Mesenchymal stem cell (in vitro differentiated cells and primary cell): ENCODE measurements at regions not wholly inside any gene's neighbourhood (a gene's known extent, or its start where the extent isn't known, plus 50 kb on each side); places are given as distances from the start of the nearest gene placed in this dataset.

Source experiments
- DNase-seq: peaks from one replicate; pipeline ENCODE4 v3.0.0-alpha.2; 2013
- H2AFZ ChIP-seq: one replicate; pipeline ENCODE4 v1.6.1; 2013; ENCODE audit warnings: low read depth, mild to moderate bottlenecking, control low read depth, inconsistent platforms, low read length, moderate library complexity
- H2AK5ac ChIP-seq: 2 replicates; pipeline ENCODE4 v1.6.1; 2013; ENCODE audit warnings: low read length, moderate library complexity, mild to moderate bottlenecking, inconsistent platforms; ENCODE audit not compliant: severe bottlenecking
- H2BK120ac ChIP-seq: one replicate; pipeline ENCODE4 v1.6.1; 2013; ENCODE audit warnings: low read depth, mild to moderate bottlenecking, inconsistent platforms, low read length, moderate library complexity
- H2BK12ac ChIP-seq, 2 experiments: one replicate each; pipeline ENCODE4 v1.6.1; 2013; ENCODE audit warnings: inconsistent platforms in 2 of 2, low read length in 2 of 2, mild to moderate bottlenecking in 2 of 2, moderate library complexity in 2 of 2, control low read depth in 1 of 2
- H2BK15ac ChIP-seq: one replicate; pipeline ENCODE4 v1.6.1; 2013; ENCODE audit warnings: mild to moderate bottlenecking, low read depth, inconsistent platforms; ENCODE audit not compliant: poor library complexity, severe bottlenecking
- H2BK5ac ChIP-seq: 2 replicates; pipeline ENCODE4 v1.6.1; 2013; ENCODE audit warnings: low read depth, mild to moderate bottlenecking, low read length, control low read depth, inconsistent platforms; ENCODE audit not compliant: poor library complexity, severe bottlenecking
- H3K14ac ChIP-seq, 2 experiments: one replicate each; pipeline ENCODE4 v1.6.1; 2013; ENCODE audit warnings: inconsistent platforms in 2 of 2, low read length in 2 of 2, control low read depth in 1 of 2, mild to moderate bottlenecking in 1 of 2, moderate library complexity in 1 of 2
- H3K18ac ChIP-seq, 2 experiments: one replicate each; pipeline ENCODE4 v1.6.1; 2013; ENCODE audit warnings: inconsistent platforms in 2 of 2, low read length in 2 of 2, control low read depth in 1 of 2, low read depth in 1 of 2, mild to moderate bottlenecking in 1 of 2
- H3K23ac ChIP-seq, 2 experiments: one replicate each; pipeline ENCODE4 v1.6.1; 2013; ENCODE audit warnings: inconsistent platforms in 2 of 2, low read length in 2 of 2, mild to moderate bottlenecking in 2 of 2, moderate library complexity in 2 of 2, control low read depth in 1 of 2
- H3K27ac ChIP-seq: 2 replicates; pipeline ENCODE4 v1.5.1; 2013; ENCODE audit warnings: mild to moderate bottlenecking, moderate library complexity, low read length, control low read depth, inconsistent platforms; ENCODE audit not compliant: poor library complexity, severe bottlenecking
- H3K27me3 ChIP-seq, 2 experiments: 2 replicates each; pipeline versions ENCODE4 v1.6.1 to v1.7.0; 2013; ENCODE audit warnings: low read length in 2 of 2, mild to moderate bottlenecking in 2 of 2, moderate library complexity in 2 of 2, control low read depth in 1 of 2, inconsistent platforms in 1 of 2; ENCODE audit not compliant: control insufficient read depth in 1 of 2, insufficient read depth in 1 of 2
- H3K36me3 ChIP-seq, 2 experiments: 2 replicates each; pipeline versions ENCODE4 v1.6.1 to v1.7.0; 2013; ENCODE audit warnings: low read length in 2 of 2, control low read depth in 1 of 2, inconsistent platforms in 1 of 2, low read depth in 1 of 2, mild to moderate bottlenecking in 1 of 2; ENCODE audit not compliant: insufficient read depth in 2 of 2, control insufficient read depth in 1 of 2
- H3K4ac ChIP-seq, 2 experiments: one replicate each; pipeline ENCODE4 v1.6.1; 2013; ENCODE audit warnings: inconsistent platforms in 2 of 2, low read length in 2 of 2, mild to moderate bottlenecking in 2 of 2, moderate library complexity in 2 of 2, control low read depth in 1 of 2, low read depth in 1 of 2
- H3K4me1 ChIP-seq: 2 replicates; pipeline ENCODE4 v1.6.1; 2013; ENCODE audit warnings: low read depth, low read length, control low read depth; ENCODE audit not compliant: control insufficient read depth, insufficient read depth
- H3K4me2 ChIP-seq: 2 replicates; pipeline ENCODE4 v1.6.1; 2013; ENCODE audit warnings: low read length, mild to moderate bottlenecking, inconsistent platforms; ENCODE audit not compliant: poor library complexity, severe bottlenecking
- H3K4me3 ChIP-seq, 2 experiments: 2 replicates each; pipeline versions ENCODE4 v1.5.1 to v1.7.0; 2013; ENCODE audit warnings: low read length in 2 of 2, mild to moderate bottlenecking in 2 of 2, control low read depth in 1 of 2, low read depth in 1 of 2; ENCODE audit not compliant: insufficient read depth in 1 of 2
- H3K79me1 ChIP-seq: replicated peaks from 2 replicates; pipeline ENCODE4 v1.6.1; 2013; ENCODE audit warnings: mild to moderate bottlenecking, control low read depth, low read length, inconsistent platforms; ENCODE audit not compliant: poor library complexity, severe bottlenecking
- H3K9ac ChIP-seq: 2 replicates; pipeline ENCODE4 v1.7.0; 2013; ENCODE audit warnings: mild to moderate bottlenecking, low read length, moderate library complexity
- H3K9me3 ChIP-seq: 2 replicates; pipeline ENCODE4 v1.7.0; 2013; ENCODE audit warnings: mild to moderate bottlenecking, low read length; ENCODE audit not compliant: control insufficient read depth
- H4K8ac ChIP-seq: one replicate; pipeline ENCODE4 v1.6.1; 2013; ENCODE audit warnings: inconsistent platforms, mild to moderate bottlenecking, low read length, moderate library complexity
- H4K91ac ChIP-seq: one replicate; pipeline ENCODE4 v1.6.1; 2013; ENCODE audit warnings: mild to moderate bottlenecking, low read length, inconsistent platforms
- WGBS: methylation state at CpG from one replicate; pipeline ENCODE4 v1.1.7; 2013; ENCODE audit warnings: mixed read lengths; 5-methylcytosine and 5-hydroxymethylcytosine counted together

DNA sequence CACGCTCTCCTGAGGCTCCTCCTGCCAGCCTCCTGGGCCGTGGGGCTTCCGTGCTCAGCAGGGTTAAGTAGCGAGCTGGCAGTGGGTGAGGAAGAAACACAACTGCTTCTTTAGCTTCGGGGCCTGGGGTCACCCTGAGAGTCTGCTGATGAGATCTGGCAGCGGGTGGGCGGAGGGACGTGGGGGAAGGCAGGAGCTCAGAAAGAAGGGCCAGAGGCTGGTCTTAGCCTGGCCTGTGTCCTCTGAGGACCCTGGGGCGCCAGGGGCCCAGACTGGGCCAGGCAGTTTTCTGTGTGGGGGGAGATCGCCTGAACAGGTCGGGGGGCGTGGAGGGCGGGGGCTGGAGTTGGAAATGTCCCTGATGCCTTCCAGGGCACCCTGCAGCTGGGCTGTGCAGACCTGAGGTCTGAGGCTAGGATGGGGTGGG lies 97.8 kb upstream of the GSE1 start:
- Histone ChIP-seq H3K36me3 (peaks cover 5 to 11% of the 10 kb centered on the region in 2 experiments), H2BK15ac (peak overlapping the region; percentile 15), H2BK120ac (peak overlapping the region; percentile 82), H3K23ac (no peak overlapping the region), H3K9ac (peak overlapping the region; percentile 67), H3K4ac (peak overlapping the region; percentile 20 to 70), H3K27ac (peak overlapping the region; percentile 85), H3K4me1 (peaks cover 46% of the 10 kb centered on the region), H4K91ac (peak overlapping the region; percentile 70), H3K79me1 (no peaks in the 10 kb centered on the region), H3K9me3 (no peaks in the 10 kb centered on the region), H3K18ac (peak overlapping the region; percentile 72 to 88), H3K4me3 (peak overlapping the region in 1 of 2 experiments; percentile 0), H3K14ac (peak overlapping the region in 1 of 2 experiments; percentile 85), H2BK12ac (peak overlapping the region; percentile 29 to 91), H4K8ac (peak overlapping the region; percentile 62), H3K27me3 (no peaks in the 10 kb centered on the region), H2BK5ac (peak overlapping the region; percentile 58), H3K4me2 (peak overlapping the region; percentile 49), H2AK5ac (peak overlapping the region; percentile 59), H2AFZ (no peak overlapping the region)
- WGBS: 60% methylated on average over 13 of the region's 13 CpGs
- no peak for DNase-seq

DNA sequence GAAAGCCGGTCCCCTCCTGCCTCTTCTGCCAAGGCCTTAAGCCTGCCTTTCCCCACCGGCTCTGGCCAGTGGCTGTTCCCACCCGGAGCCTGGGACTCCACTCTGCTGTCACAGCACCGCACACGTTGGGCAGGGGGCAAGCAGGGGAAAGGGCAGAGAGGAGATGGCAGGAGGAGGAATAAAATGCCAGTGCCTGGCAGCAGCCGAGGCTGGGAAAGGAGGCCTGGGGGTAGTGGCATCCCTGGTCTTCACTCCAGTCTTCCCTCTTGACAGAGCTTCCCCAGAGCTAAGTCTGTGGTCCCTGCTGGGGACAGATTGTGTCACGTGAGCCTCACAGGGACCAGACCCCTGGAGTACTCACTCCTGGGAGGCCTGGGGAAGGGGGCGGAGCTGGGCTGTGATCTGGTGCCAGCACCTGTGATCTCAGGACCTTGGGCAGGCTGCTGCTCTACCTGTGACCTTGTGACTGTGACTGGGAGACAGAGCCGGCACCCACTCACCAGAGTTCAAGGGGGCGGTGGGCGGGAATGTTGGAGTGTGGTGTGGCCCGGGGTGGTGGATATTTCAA lies 97.2 kb upstream of the GSE1 start:
- H2BK5ac ChIP-seq: peak overlapping the region; percentile 57
- H3K9ac ChIP-seq: peak overlapping the region; percentile 67
- no peaks in the 10 kb centered on the region for H3K79me1 ChIP-seq
- H3K9me3 ChIP-seq: no peaks in the 10 kb centered on the region
- H2BK15ac ChIP-seq: no peak overlapping the region
- H3K14ac ChIP-seq: peak overlapping the region in 1 of 2 experiments; percentile 85
- H4K91ac ChIP-seq: peak overlapping the region; percentile 70
- no peak overlapping the region for H3K4me2 ChIP-seq
- H3K27ac ChIP-seq: peak overlapping the region; percentile 85
- H3K36me3 ChIP-seq: peaks cover 5 to 11% of the 10 kb centered on the region in 2 experiments
- peak overlapping the region; percentile 82 for H2BK120ac ChIP-seq
- peaks cover 46% of the 10 kb centered on the region for H3K4me1 ChIP-seq
- no peak overlapping the region for H3K4me3 ChIP-seq
- H3K4ac ChIP-seq: peak overlapping the region; percentile 20 to 70
- H2AK5ac ChIP-seq: peak overlapping the region; percentile 59
- H2AFZ ChIP-seq: no peak overlapping the region
- 85% methylated on average over 8 of the region's 12 CpGs for WGBS
- peak overlapping the region; percentile 51 to 91 for H2BK12ac ChIP-seq
- no peak overlapping the region for H4K8ac ChIP-seq
- H3K23ac ChIP-seq: no peak overlapping the region
- H3K27me3 ChIP-seq: no peaks in the 10 kb centered on the region
- H3K18ac ChIP-seq: peak overlapping the region; percentile 72 to 88
- DNase-seq: peak; percentile 11

DNA sequence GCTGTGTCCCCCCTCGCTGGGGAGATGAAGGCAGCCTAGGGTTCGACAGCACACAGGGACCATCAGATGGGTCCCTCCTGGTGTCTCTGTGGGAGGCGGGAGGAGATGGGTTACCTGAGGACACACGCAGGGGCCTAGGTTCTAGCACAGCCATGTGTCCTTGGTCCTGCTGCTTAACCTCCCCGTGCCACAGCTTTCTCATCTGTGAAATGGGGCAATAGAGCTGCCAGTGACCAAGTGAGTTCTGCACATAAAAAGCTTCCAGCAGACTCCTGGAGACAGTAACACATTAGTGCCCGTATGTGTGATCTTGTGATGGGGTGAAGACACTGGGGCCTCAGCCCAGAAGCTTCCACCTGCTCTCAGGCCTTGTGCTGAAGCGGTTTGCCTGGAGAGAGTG lies 96.0 kb upstream of the GSE1 start:
- Histone ChIP-seq H3K79me1 (no peaks in the 10 kb centered on the region), H3K4me2 (no peak overlapping the region), H2AK5ac (no peak overlapping the region), H2BK15ac (no peak overlapping the region), H2AFZ (no peak overlapping the region), H3K14ac (no peak overlapping the region), H3K27ac (no peak overlapping the region), H3K27me3 (no peaks in the 10 kb centered on the region), H3K4me1 (peaks cover 47% of the 10 kb centered on the region), H3K18ac (no peak overlapping the region), H3K23ac (no peak overlapping the region), H2BK5ac (no peak overlapping the region), H2BK12ac (no peak overlapping the region), H3K9me3 (no peaks in the 10 kb centered on the region), H3K9ac (no peak overlapping the region), H3K4me3 (no peak overlapping the region), H4K8ac (no peak overlapping the region), H3K36me3 (peaks cover 5 to 11% of the 10 kb centered on the region in 2 experiments), H2BK120ac (no peak overlapping the region), H3K4ac (no peak overlapping the region), H4K91ac (no peak overlapping the region)
- 92% methylated on average over 7 of the region's 7 CpGs for WGBS
- no peak for DNase-seq

GRCh38 chr16:85517563-85518179 lies 95.5 kb upstream of the GSE1 start:
- H3K4ac ChIP-seq: no peak overlapping the region
- no peak overlapping the region for H3K9ac ChIP-seq
- H3K36me3 ChIP-seq: peaks cover 5 to 11% of the 10 kb centered on the region in 2 experiments
- peak overlapping the region in 1 of 2 experiments; percentile 56 for H3K18ac ChIP-seq
- no peak overlapping the region for H4K8ac ChIP-seq
- no peak overlapping the region for H2AFZ ChIP-seq
- peaks cover 1% of the 10 kb centered on the region for H3K79me1 ChIP-seq
- no peak overlapping the region for H2BK15ac ChIP-seq
- DNase-seq: no peak
- H3K4me2 ChIP-seq: no peak overlapping the region
- no peak overlapping the region for H2BK5ac ChIP-seq
- H3K4me3 ChIP-seq: no peak overlapping the region
- no peak overlapping the region for H3K23ac ChIP-seq
- H3K27ac ChIP-seq: no peak overlapping the region
- H3K14ac ChIP-seq: no peak overlapping the region
- no peak overlapping the region for H2AK5ac ChIP-seq
- no peak overlapping the region for H2BK12ac ChIP-seq
- no peaks in the 10 kb centered on the region for H3K27me3 ChIP-seq
- no peak overlapping the region for H4K91ac ChIP-seq
- H3K4me1 ChIP-seq: peaks cover 47% of the 10 kb centered on the region
- WGBS: 93% methylated on average over 38 of the region's 38 CpGs
- H3K9me3 ChIP-seq: no peaks in the 10 kb centered on the region
- no peak overlapping the region for H2BK120ac ChIP-seq
